ENCODE measurements at regions not wholly inside any gene's neighbourhood (a gene's known extent, or its start where the extent isn't known, plus 50 kb on each side); places are given as distances from the start of the nearest gene placed in this dataset.

DNA sequence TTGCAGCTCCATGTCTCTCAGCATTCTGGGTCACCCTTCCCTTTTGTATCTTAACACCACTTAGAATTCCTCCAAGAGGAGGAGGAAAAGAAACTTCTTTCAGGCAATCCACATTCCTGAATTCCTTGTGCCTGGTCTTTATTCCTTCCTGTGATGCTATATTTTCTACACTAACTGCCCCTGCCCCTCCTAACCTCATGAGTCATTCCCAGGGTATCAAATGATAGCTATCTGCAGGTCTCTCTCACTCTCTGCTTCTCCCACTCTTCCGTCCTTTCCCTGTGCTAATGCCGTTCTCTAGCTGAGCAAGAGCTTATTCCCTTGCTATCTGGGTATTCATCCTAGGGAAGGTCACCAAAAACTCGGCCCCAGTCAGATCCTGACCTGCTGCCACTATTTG lies 395.0 kb upstream of the TCF4 start:
- TF ChIP-seq ZNF70 (CRISPR knock-in tag; IDR thresholded peaks at IDR 0.05) (no peak), ZFP3 (CRISPR knock-in tag; IDR thresholded peaks at IDR 0.05) (no peak), OSR1 (CRISPR knock-in tag; IDR thresholded peaks at IDR 0.05) (no peak), ZFP30 (CRISPR knock-in tag; IDR thresholded peaks at IDR 0.05) (no peak), CREB5 (CRISPR knock-in tag; IDR thresholded peaks at IDR 0.05; ENCODE audit: low read depth) (no peak), PATZ1 (CRISPR knock-in tag; IDR thresholded peaks at IDR 0.05; ENCODE audit: borderline replicate concordance) (no peak), ZNF8 (CRISPR knock-in tag; IDR thresholded peaks at IDR 0.05) (no peak), GLIS3 (CRISPR knock-in tag; IDR thresholded peaks at IDR 0.05) (no peak), RARB (CRISPR knock-in tag; IDR thresholded peaks at IDR 0.05) (no peak), ESRRG (CRISPR knock-in tag; IDR thresholded peaks at IDR 0.05) (no peak), ZNF565 (CRISPR knock-in tag; conservative IDR thresholded peaks at IDR 0.05; ENCODE audit: low read depth) (no peak), TCF4 (CRISPR knock-in tag; IDR thresholded peaks at IDR 0.05; ENCODE audit: borderline replicate concordance) (no peak), SNAI2 (CRISPR knock-in tag; IDR thresholded peaks at IDR 0.05) (no peak), TOX (CRISPR knock-in tag; IDR thresholded peaks at IDR 0.05; ENCODE audit: borderline replicate concordance) (no peak)

Measured in SK-N-SH treated with all-trans-retinoic acid at 6 μM for 48 hours (cell line).